ENCODE measurements at regions not wholly inside any gene's neighbourhood (a gene's known extent, or its start where the extent isn't known, plus 50 kb on each side); places are given as distances from the start of the nearest gene placed in this dataset.

DNA sequence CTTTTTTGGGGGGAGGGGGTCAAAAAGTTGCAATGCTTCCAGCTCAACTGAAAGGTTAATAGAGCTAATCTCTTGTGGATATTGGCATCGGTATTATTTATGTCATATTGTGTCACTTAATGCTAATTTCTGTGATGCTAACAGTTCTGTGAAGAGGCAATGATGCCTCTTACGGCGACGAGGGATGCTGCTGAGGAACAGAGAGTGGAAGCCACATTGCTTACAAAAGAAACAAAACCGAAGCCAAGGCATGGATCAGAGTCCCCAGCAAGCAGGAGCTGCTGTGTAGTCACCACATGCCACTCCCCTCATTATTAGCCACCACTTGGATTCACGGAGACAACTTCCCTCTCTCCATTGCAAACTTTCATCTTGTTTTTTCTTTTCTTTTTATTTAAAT lies 536.5 kb upstream of the MGMT start:
- Mint-ChIP-seq H3K4me1 (ENCODE audit: low read depth in 2 of 2) (no peaks in the 10 kb centered on the region), H3K9me3 (peaks cover 0 to 2% of the 10 kb centered on the region in 2 donors), H3K27ac (no peak overlapping the region), H3K36me3 (ENCODE audit: insufficient read depth) (no peaks in the 10 kb centered on the region), H3K27me3 (peaks cover 2 to 5% of the 10 kb centered on the region in 2 donors), H3K4me3 (no peak overlapping the region)
- ATAC-seq (replicated peaks) (no peak), DNase-seq (no peak)

DNA sequence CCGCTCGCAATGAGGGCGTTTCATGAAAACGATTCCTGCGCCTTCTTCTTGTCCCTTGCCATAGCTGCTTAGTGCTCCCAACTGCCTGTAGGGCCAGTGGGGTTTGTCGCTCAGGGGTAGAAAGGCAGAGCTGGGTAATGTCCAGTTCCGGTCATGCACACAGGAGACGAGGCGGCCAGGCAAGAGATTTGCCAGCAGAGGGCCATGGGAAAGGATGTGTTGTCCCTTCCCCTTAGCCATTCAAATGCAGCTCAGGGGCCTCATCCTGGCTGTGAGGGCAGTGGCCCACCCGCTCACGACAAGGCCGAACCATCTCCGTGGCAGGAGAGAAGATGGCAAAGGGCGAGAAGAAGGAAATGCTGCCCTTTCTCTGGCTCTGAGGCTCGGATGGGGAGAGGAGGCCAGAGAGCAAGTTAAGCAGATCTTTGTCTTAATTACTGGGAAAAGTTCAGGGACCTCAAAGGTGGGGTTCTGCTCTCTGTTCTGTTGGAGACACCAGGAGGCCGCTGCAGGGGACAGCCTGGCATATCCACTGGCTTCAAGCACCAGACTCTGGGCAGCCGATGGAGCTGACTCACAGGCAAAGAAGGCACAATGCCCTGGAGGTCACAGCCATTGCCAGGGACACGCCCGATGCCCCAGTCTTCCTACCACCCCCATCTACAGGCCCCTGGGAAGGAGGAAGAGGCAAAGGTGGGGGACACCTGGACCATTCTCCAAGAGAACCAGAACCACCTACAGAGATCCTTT lies 534.8 kb upstream of the MGMT start:
- no peak overlapping the region for H3K27ac Mint-ChIP-seq
- no peaks in the 10 kb centered on the region for H3K36me3 Mint-ChIP-seq (ENCODE audit: insufficient read depth)
- H3K4me1 Mint-ChIP-seq (ENCODE audit: low read depth in 2 of 2), result no peaks in the 10 kb centered on the region
- peaks cover 5 to 14% of the 10 kb centered on the region in 2 donors for H3K27me3 Mint-ChIP-seq
- no peak overlapping the region for H3K4me3 Mint-ChIP-seq
- DNase-seq, result no peak
- ATAC-seq (replicated peaks), result no peak
- peaks cover 0 to 6% of the 10 kb centered on the region in 2 donors for H3K9me3 Mint-ChIP-seq

- no peak for DNase-seq
- Mint-ChIP-seq H3K4me1 (ENCODE audit: low read depth in 2 of 2) (no peaks in the 10 kb centered on the region), H3K36me3 (ENCODE audit: insufficient read depth) (no peaks in the 10 kb centered on the region), H3K4me3 (no peak overlapping the region), H3K27ac (no peak overlapping the region), H3K27me3 (peaks cover 7 to 14% of the 10 kb centered on the region in 2 donors), H3K9me3 (peaks cover 2 to 6% of the 10 kb centered on the region in 2 donors)
- ATAC-seq (replicated peaks), result no peak
Measured at GRCh38 chr10:128934492-128934891, 532.5 kb upstream of the MGMT start.

DNA sequence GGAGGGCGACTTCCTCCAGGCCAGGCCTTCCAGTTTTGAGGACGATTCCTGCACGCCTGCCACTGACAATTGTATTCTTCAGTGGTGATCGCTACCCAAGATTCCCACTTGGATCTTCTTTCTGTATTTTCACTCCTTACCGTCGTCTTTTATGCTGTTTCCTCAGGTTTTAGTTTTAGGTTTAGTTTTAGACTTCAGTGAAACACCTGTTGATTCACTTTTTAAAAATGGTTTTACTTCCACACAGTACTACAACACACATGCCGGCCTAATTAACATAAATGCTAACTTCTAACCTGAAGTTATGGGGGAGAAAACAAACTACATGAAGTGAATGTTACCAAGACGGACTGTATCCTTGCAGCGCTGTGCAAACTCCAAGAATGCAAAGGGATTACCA lies 530.6 kb upstream of the MGMT start:
- no peak overlapping the region for H3K4me3 Mint-ChIP-seq
- H3K27me3 Mint-ChIP-seq, result peaks cover 7 to 14% of the 10 kb centered on the region in 2 donors
- peak overlapping the region in 1 of 2 donors; percentile 5 for H3K27ac Mint-ChIP-seq
- ATAC-seq (replicated peaks) (no peak), DNase-seq (no peak)
- H3K4me1 Mint-ChIP-seq (ENCODE audit: low read depth in 2 of 2), result no peaks in the 10 kb centered on the region
- H3K9me3 Mint-ChIP-seq, result peaks cover 4 to 6% of the 10 kb centered on the region in 2 donors
- H3K36me3 Mint-ChIP-seq (ENCODE audit: insufficient read depth), result no peaks in the 10 kb centered on the region

- H3K27ac Mint-ChIP-seq, result no peak overlapping the region
- H3K4me1 Mint-ChIP-seq (ENCODE audit: low read depth in 2 of 2), result no peaks in the 10 kb centered on the region
- peaks cover 6% of the 10 kb centered on the region in 2 donors for H3K9me3 Mint-ChIP-seq
- H3K4me3 Mint-ChIP-seq, result no peak overlapping the region
- H3K27me3 Mint-ChIP-seq, result peaks cover 7 to 14% of the 10 kb centered on the region in 2 donors
- H3K36me3 Mint-ChIP-seq (ENCODE audit: insufficient read depth), result no peaks in the 10 kb centered on the region
- DNase-seq, result no peak
- ATAC-seq (replicated peaks), result no peak
Measured at GRCh38 chr10:128938558-128938957, 528.5 kb upstream of the MGMT start.

DNA sequence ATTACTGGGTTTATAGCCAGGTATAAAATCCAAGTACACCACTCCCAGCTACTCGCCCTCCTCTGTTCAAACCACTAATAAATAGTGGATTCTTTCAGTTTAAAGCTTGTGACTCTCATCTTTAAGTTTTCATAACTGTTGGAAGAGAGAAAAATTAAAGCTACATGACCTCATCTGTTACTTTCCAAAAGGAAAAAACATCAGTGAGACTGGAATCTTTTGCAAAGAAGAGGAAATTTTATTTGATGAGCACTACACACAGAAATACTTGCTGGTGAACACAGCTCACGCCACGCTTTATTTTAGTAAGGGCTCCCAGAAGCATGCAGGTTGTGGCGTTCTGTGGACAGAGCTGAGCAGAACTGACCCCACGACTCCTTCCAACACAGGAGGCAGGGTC lies 527.0 kb upstream of the MGMT start:
- Mint-ChIP-seq H3K27ac (no peak overlapping the region), H3K27me3 (peaks cover 7 to 14% of the 10 kb centered on the region in 2 donors), H3K4me3 (no peak overlapping the region), H3K36me3 (ENCODE audit: insufficient read depth) (no peaks in the 10 kb centered on the region), H3K9me3 (peaks cover 9 to 14% of the 10 kb centered on the region in 2 donors), H3K4me1 (ENCODE audit: low read depth in 2 of 2) (no peaks in the 10 kb centered on the region)
- no peak for DNase-seq
- no peak for ATAC-seq (replicated peaks)

- Mint-ChIP-seq H3K27me3 (peaks cover 0 to 4% of the 10 kb centered on the region in 2 donors), H3K27ac (no peak overlapping the region), H3K9me3 (peaks cover 13 to 21% of the 10 kb centered on the region in 2 donors), H3K4me3 (no peak overlapping the region), H3K36me3 (ENCODE audit: insufficient read depth) (no peaks in the 10 kb centered on the region), H3K4me1 (ENCODE audit: low read depth in 2 of 2) (no peaks in the 10 kb centered on the region)
- ATAC-seq (replicated peaks), result no peak
- no peak for DNase-seq
Measured at GRCh38 chr10:128943111-128943510, 523.9 kb upstream of the MGMT start.

DNA sequence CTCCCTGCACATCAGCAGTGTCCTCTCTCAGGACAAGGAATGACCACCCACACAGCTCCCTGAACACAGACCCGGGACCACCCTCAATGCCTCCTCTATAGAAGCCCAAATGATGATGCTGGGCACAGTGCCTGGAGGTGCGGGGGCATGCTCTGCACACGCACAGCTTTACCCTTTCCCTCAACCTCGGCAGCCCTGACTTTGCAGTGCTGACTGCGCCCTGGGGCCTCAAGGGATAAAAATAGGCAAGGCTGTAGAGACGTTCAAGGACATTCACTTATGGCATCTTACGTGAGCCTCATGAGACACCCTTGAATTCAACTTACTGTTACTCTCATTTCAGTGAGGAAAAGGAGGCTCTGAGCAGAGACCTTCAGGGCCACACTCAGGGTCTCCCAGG lies 521.6 kb upstream of the MGMT start:
- ATAC-seq (replicated peaks), result no peak
- Mint-ChIP-seq H3K4me3 (no peak overlapping the region), H3K27me3 (no peaks in the 10 kb centered on the region), H3K27ac (no peak overlapping the region), H3K9me3 (peaks cover 11 to 21% of the 10 kb centered on the region in 2 donors), H3K36me3 (ENCODE audit: insufficient read depth) (no peaks in the 10 kb centered on the region), H3K4me1 (ENCODE audit: low read depth in 2 of 2) (no peaks in the 10 kb centered on the region)
- no peak for DNase-seq

GRCh38 chr10:128950159-128950915 lies 516.7 kb upstream of the MGMT start:
- DNase-seq (no peak), ATAC-seq (replicated peaks) (no peak)
- no peaks in the 10 kb centered on the region for H3K4me1 Mint-ChIP-seq (ENCODE audit: low read depth in 2 of 2)
- no peak overlapping the region for H3K4me3 Mint-ChIP-seq
- H3K27me3 Mint-ChIP-seq, result no peaks in the 10 kb centered on the region
- no peak overlapping the region for H3K27ac Mint-ChIP-seq
- no peaks in the 10 kb centered on the region for H3K36me3 Mint-ChIP-seq (ENCODE audit: insufficient read depth)
- peaks cover 2 to 12% of the 10 kb centered on the region in 2 donors for H3K9me3 Mint-ChIP-seq

GRCh38 chr10:128950916-128951275 lies 516.1 kb upstream of the MGMT start:
- ATAC-seq (replicated peaks) (no peak), DNase-seq (no peak)
- H3K4me3 Mint-ChIP-seq, result no peak overlapping the region
- peaks cover 2 to 12% of the 10 kb centered on the region in 2 donors for H3K9me3 Mint-ChIP-seq
- no peaks in the 10 kb centered on the region for H3K4me1 Mint-ChIP-seq (ENCODE audit: low read depth in 2 of 2)
- no peaks in the 10 kb centered on the region for H3K27me3 Mint-ChIP-seq
- H3K27ac Mint-ChIP-seq, result no peak overlapping the region
- no peaks in the 10 kb centered on the region for H3K36me3 Mint-ChIP-seq (ENCODE audit: insufficient read depth)

DNA sequence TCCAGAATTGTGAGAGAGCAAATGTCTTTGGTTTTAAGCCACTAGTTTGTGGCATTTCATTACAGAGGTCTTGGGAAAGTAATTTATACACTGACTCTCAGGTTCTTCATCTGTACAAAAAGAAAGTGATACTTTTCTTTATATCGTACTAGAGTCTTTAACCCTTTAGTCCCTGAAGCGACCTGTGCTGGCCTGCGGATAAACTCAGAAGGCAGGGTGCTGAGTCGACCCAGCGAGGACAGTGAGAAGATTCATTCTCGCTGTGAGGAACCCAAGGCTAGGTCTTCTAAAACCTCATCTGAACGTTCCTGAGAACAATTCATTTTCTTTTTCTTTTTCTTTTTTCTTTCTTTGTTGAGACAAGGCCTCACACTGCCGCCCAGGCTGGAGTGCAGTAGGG lies 514.2 kb upstream of the MGMT start:
- DNase-seq (no peak), ATAC-seq (replicated peaks) (no peak)
- H3K4me1 Mint-ChIP-seq (ENCODE audit: low read depth in 2 of 2), result no peaks in the 10 kb centered on the region
- no peak overlapping the region for H3K27ac Mint-ChIP-seq
- H3K9me3 Mint-ChIP-seq, result no peaks in the 10 kb centered on the region
- no peaks in the 10 kb centered on the region for H3K36me3 Mint-ChIP-seq (ENCODE audit: insufficient read depth)
- H3K4me3 Mint-ChIP-seq, result no peak overlapping the region
- H3K27me3 Mint-ChIP-seq, result no peaks in the 10 kb centered on the region

DNA sequence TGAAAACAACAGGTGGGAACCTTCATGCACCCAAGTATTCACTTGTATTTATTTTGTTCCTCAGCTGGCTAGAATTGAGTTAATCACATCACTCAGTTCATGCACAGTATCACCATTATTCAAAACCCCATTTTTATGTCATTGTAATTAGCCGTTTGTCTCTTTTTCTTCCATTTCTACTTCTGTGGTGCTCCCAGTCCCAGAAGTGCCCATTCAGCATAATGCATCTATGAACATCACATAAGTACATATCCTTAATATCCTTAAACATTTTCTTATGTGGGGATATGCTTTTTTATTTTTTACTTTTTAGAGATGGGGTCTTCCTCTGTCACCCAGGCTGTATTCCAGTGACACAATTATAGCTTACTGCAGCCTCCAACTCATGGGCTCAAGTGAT lies 510.9 kb upstream of the MGMT start:
- H3K9me3 Mint-ChIP-seq, result no peaks in the 10 kb centered on the region
- peaks cover 5% of the 10 kb centered on the region for H3K36me3 Mint-ChIP-seq (ENCODE audit: insufficient read depth)
- no peak overlapping the region for H3K27ac Mint-ChIP-seq
- H3K27me3 Mint-ChIP-seq, result no peaks in the 10 kb centered on the region
- H3K4me1 Mint-ChIP-seq (ENCODE audit: low read depth in 2 of 2), result no peaks in the 10 kb centered on the region
- H3K4me3 Mint-ChIP-seq, result no peak overlapping the region
- ATAC-seq (replicated peaks) (no peak), DNase-seq (no peak)

DNA sequence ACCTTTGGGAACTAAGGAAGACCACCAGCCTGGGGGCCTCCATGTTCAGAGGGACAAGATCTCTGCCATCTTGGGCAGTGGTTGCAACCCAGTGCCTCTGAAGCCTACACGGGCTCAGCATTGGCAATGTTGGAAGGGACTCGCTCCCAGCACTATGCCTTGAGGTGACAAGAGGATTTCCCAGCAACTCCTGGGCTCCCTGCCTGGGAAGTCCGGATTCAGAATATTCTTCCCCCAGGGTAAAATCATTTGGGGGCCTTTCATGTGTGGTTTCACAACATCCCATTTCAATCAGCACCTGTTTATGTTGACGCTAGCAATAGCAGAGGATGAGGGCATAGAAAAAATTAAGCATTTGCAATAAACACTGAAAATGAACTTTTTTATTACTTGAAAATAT lies 509.8 kb upstream of the MGMT start:
- no peaks in the 10 kb centered on the region for H3K9me3 Mint-ChIP-seq
- no peak overlapping the region for H3K4me3 Mint-ChIP-seq

More for the DNA sequence above, 509.8 kb upstream of the MGMT start:
- Mint-ChIP-seq H3K27me3 (no peaks in the 10 kb centered on the region), H3K4me1 (ENCODE audit: low read depth in 2 of 2) (no peaks in the 10 kb centered on the region), H3K27ac (no peak overlapping the region), H3K36me3 (ENCODE audit: insufficient read depth) (peaks cover 5% of the 10 kb centered on the region)
- no peak for DNase-seq
- no peak for ATAC-seq (replicated peaks)

Measured in effector memory CD8-positive, alpha-beta T cell (primary cell).